KOPT-K1 (cell line): ENCODE measurements at regions not wholly inside any gene's neighbourhood (a gene's known extent, or its start where the extent isn't known, plus 50 kb on each side); places are given as distances from the start of the nearest gene placed in this dataset.
"Not testable (repeated sequence)": the region's sequence is repeated elsewhere in the genome, so short reads cannot be mapped to it uniquely, and the experiment has no call there.

Experiments used
- H3K27ac ChIP-seq: fragments of 200-600 bp; sonication (generic); 2 replicates; pipeline ENCODE4 v1.5.1; 2016; ENCODE audit warnings: antibody characterized with exemption, mild to moderate bottlenecking, low read depth, low read length; ENCODE audit not compliant: poor library complexity, severe bottlenecking
- H3K36me3 ChIP-seq: fragments of 200-600 bp; sonication (generic); 2 replicates; pipeline ENCODE4 v1.5.1; 2017; ENCODE audit warnings: antibody characterized with exemption, mild to moderate bottlenecking, low read length, moderate library complexity; ENCODE audit not compliant: insufficient read depth
- H3K9me3 ChIP-seq: fragments of 200-600 bp; sonication (generic); 2 replicates; pipeline ENCODE4 v1.5.1; 2017; ENCODE audit warnings: antibody characterized with exemption, low read length, mild to moderate bottlenecking; ENCODE audit not compliant: insufficient read depth, poor library complexity, severe bottlenecking

DNA sequence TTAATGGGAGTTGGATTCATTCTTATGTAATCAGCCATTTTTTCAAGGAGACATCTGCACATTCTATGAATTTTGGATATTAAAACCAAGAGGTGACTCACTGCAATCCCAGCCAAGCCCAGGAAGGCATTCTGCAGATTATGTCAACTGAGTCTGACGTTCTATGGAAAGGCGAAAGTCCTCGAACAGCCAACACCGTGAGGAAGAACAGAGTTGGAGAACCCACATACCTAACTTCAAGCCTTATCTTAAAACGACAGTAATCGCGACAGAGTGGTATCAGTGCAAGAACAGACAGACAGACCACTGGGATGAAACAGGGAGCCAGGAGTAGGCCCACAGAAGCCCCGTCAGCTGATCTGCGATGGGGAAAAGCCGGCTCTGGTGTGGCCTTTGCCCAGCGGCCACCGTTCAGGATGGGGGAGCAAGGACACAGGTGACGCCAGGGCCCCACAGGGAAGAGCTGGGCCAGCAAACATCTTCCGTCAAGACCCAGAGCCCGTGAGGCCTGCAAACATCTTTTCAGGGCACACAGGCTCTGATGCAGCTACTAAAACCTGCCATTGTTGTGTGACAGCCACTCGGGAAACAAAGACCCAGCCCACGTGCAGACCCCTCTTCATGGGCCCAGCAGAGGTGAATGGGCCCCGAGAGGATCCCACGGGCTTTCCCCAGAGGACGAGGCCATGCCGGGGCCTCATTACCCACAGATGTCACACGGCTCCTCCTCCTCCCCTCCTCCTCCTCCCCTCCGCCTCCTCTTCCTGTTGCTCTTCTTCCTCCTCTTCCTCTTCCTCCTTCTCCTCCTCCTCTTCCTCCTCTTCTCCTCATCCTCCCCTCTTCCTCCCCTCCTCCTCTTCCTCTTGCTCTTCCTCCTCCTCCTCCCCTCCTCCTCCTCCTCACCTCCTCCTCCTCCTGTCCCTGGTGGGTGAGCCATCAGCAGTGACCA, 277.6 kb downstream of the ADGRD1 start:
- Histone ChIP-seq H3K9me3 (peaks cover 7% of the 10 kb centered on the region), H3K36me3 (no peaks in the 10 kb centered on the region)

DNA sequence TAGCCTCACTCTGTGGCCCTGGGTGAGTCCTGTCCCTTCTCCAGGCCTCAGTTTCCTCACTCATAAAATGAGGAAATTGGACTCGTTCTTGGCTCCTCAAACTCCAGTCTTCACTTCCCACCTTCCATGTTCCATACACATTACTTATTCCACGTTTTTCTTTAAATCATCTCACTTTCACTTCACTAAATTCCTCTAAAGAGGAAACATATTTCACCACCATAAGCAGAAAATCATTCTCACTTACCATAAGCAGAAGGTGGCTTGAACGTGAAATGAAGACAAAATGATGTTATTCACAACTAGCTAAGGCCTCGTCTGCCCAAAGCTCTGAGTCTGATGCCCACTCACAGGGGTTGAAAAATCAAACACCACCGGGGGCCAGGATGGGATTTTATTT, 278.3 kb downstream of the ADGRD1 start:
- H3K36me3 ChIP-seq = no peaks in the 10 kb centered on the region
- H3K27ac ChIP-seq = no peak overlapping the region
- peaks cover 7% of the 10 kb centered on the region for H3K9me3 ChIP-seq

More for the DNA sequence above, 277.6 kb downstream of the ADGRD1 start:
- H3K27ac ChIP-seq = no peak overlapping the region

DNA sequence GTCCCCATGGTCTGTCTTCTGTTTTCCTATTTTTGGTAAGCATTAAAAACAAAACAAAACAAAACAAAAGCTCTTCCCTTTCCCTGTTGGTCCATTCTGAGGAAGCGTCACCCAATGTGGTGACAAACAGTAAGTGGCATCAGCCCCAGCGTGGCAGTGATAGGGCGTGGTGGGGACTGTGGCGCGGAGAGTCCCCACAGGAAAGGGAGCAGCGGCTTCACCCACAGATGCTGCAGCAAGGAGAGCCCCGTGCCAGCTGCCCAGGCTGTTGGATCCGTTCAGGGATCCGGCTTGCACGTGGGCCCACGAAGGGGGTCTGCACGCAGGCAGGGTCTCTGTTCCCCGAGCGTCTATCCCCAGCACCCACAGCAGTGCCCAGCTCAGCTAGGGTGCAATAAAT, 279.2 kb downstream of the ADGRD1 start:
- not testable (repeated sequence) for H3K27ac ChIP-seq, H3K9me3 ChIP-seq, H3K36me3 ChIP-seq

DNA sequence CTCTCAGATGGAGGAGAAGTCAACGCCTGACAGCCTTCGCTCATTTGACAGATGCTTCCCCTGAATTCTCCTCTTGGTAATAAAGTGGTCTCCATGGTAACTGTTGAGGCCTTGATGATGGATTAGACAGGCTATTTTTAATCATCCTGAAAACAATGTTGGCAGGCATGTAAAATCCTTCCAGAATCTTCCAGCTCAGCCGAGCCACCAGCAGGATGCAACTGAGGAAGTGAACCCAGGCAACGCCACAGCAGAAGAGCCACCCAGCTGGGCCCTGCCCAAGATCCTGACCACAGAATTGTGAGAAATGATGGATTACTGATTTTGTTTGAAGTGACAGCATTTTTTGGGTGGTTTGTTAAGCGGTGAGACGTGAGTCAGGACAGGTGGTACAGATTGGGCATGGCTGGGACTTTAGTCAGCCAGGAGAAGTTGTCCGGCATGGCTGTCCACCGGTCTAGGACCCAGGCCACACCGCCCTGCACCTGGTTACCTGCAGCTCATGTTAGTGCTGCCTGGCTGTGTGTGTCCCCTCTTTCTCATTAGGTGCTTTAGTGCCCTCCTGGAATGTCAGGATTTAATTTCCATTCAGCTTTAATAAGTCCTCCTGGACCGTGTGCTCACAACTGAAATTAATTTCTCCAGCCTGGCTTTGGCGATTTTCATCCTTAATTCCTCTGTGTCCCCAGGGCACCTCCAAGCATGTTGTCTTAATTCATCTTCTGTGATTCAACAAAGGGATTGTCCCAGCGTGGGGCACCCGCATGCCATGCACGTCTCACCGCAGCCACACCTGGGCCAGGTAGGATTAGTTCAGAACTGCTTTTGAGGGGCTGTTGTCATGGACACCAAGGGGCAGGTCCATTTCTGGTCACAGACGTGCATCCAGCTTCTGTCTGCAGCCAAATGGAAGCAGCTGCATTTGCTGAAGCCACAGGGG, 280.4 kb downstream of the ADGRD1 start:
- H3K9me3 ChIP-seq, H3K36me3 ChIP-seq, H3K27ac ChIP-seq: not testable (repeated sequence)

DNA sequence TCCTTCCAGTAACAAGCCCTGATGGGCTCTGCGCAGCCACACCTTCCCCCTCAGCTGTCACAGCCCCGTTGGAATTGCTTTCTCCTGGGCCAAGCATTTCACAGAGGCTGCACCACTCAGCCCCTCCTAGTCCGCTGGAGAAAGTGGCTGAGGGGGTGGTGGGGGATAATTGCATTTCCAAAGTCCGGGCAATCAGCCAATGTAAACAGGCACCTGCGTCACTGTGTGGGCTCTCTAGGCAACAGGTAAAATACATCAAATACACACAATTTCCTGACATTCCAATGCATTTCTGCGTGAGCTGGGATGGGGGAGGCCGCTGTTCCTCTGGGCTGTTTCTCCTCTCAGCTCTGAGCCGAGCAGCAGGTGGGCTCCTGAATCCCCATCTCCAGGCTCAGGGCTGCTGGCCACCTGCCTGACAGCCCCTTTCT, 281.1 kb downstream of the ADGRD1 start:
- H3K27ac ChIP-seq, H3K9me3 ChIP-seq, H3K36me3 ChIP-seq: not testable (repeated sequence)

DNA sequence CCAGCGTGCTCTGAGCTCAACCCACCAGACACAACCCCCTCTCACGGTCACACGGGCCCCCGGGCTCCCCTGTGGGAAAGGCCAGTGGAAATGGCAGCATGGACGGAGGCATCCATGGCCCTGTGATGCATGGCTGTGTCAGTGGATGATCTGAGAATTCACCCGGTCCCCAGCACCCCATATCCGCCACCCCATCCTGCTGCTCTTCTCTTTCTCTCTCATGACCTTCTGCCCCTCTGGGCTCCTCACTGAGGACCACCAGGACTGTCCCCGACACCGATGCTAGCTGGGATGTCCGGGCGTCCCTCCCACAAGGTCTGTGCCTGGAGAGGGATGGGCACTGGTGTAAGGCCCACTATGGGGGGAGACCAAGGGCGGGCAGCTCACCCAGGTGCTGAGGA, 282.2 kb downstream of the ADGRD1 start:
- H3K27ac ChIP-seq = no peak overlapping the region
- H3K9me3 ChIP-seq = peaks cover 7% of the 10 kb centered on the region
- no peaks in the 10 kb centered on the region for H3K36me3 ChIP-seq

DNA sequence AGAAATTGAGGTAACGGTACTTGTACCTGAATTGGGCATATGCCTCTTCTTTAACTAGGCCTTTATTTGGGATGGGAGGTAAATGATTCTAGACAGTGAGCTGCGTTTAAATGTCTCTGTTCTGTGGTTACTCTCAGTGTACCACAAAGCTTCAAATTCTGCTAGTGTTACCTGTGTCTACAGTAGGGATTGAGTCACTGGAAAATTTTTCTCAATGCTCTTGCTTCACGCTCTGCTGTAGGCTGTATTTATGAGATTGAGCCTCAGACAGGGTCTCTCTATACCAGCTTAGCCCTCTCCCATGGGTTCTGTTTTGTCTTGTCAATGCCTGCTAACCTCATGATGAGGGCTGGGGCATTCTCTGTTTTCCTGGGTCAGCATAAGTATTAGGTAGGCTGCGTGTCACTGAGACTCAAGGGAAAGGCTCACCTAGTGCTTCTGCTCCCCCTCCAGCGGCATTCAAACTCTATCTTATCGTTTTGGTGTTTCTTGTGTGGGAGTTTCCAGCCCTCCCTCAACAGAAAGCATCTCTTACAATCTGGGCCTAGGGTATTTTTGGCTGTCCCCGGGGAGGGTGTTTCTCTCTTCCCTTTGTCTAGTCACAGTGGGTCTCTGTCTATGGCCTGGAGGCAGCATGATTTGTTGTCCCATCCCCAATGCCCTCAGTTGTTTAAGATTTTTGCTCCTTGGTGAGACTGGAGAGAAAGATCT, 285.8 kb downstream of the ADGRD1 start:
- H3K9me3 ChIP-seq = peaks cover 10% of the 10 kb centered on the region
- no peak overlapping the region for H3K27ac ChIP-seq
- H3K36me3 ChIP-seq = no peaks in the 10 kb centered on the region

DNA sequence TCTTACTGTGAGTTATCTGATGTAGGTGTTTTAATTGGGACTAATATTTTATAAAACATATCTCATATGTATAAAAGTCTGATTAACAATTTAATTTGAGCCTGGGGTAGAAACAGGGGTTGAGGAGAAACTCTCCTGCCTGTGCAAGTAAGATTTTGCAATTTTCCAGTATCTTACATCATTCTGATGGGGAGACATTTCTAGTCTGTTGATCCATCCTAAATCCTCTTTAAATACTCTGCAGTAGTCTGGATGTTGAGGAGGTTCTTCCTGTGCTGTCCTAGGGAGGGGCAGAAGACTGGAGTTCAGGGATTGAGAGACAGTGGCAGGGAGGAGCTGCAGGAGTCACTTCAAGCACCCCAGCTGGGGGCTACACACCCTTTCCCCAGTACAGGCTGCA, 287.8 kb downstream of the ADGRD1 start:
- H3K36me3 ChIP-seq = no peaks in the 10 kb centered on the region
- peaks cover 10% of the 10 kb centered on the region for H3K9me3 ChIP-seq
- H3K27ac ChIP-seq = no peak overlapping the region

DNA sequence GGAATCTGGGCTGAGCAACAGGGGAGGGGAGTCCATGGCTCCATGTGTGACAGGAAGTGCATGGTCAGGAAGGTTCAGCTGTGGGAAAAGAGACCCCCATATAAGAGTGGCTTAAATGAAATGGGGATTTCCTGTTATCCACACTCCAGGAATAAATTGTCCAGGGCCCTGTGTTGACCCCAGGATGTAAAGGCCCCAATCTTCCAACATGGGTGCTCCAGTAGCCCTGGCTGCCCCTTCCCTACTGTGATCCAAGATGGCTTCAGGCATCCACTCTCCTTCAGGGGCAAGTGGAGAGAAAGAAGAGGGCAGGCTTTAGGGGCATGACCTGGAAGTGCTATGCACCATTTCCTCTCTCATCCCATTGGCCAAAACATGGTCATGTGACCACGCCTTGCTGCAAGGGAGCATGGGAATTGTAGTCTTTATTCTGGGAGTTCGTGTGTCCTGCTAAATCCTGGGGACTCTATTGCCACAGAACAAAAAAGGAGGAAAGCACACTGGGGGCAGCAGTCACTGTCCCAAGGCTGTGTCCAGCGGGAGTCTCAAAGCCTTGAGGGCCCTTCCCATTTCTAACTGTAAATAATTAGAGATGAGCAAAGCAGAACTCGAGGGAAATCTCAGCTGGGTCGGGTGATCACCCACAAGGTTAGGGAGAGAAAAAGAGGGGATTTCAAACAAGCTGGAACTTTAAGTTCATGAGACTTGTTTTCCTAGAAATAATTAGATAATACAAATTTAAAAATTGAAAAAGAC, 289.2 kb downstream of the ADGRD1 start:
- Histone ChIP-seq H3K9me3 (peaks cover 10% of the 10 kb centered on the region), H3K27ac (no peak overlapping the region), H3K36me3 (no peaks in the 10 kb centered on the region)

DNA sequence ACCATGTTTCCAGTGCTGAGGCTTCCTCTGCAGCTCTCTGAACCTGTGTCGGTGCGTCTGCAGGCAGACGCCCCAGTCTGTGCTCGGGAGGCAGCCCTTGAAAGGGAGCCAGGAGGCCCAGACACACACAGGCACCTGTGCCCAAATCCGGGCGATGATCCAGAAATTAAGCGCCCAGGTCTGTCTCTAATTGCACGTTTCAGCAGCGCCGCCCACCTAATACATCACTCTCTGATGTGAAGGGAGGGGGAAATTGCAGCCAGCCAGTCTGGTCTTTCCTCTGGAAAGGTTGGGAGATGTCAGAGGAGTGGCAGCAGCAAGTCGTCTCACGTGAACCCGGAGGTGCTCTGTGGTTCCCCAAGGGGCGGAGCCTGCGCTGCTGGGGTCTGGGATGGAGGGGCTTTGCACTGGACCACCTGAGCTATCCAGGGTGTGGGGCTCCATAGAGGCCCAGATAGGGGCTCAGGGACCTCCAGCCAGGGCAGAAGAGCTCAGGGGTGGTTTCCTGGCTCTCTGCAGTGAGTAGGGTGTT, 290.5 kb downstream of the ADGRD1 start:
- peaks cover 10% of the 10 kb centered on the region for H3K9me3 ChIP-seq
- not testable (repeated sequence) for H3K36me3 ChIP-seq, H3K27ac ChIP-seq

DNA sequence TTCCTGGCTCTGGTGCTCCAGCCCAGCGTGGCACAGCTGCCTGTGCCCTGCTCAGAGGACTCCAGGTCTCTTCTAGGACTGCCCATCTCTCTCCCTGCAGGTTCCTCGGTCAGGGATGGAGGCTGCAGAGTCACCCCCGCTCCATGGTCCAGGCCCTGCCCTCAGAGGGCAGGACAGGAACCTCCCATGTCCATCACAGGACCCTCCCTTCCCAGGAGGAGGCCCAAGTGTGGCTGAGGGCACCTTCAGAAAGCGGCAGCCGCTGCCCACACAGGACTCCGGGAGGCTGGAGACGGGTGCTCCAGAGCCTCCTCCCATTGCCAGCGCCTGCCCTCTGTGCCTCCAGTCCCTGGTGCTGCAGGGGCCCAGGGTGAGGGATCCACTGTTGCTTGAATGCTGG, 291.5 kb downstream of the ADGRD1 start:
- H3K36me3 ChIP-seq, H3K27ac ChIP-seq: not testable (repeated sequence)
- peaks cover 10% of the 10 kb centered on the region for H3K9me3 ChIP-seq

DNA sequence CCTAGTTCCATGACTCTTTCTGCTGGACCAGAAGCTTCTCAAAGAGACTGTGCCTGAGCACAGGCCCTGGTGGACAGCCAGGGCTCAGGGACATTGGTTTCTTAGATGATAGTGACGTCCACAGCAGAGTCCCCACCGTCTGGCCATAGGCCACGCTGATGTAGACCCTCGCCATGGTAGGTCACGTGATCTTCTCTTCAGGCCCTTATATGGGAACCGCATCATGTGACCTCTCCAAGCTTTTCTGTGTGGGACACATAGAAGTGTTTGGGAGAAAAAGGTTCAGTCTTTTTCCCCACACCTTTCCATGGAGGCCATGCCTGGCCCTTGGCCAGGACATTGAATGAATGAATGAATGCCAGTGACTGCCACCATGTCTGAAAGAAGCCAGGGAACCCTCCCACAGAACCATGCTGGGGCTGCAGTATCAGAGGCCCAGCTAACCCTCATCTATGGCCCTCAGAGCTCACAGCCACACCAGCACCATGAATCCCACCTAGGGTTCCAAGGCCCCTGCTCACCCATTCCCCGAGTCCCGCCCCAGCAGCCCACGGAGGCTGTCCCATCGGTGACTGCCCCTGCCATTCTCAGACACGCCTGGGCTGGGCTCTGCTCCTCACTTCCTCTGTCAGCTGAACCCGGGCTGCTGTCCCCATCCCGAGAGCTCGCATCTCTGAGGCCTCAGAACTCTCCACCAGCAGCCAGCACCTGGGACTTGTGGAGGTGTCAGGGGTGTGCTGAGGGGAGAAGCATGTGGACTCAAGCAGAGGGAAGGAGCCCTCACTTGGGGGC, 292.1 kb downstream of the ADGRD1 start:
- Histone ChIP-seq H3K27ac (no peak overlapping the region), H3K9me3 (peaks cover 10% of the 10 kb centered on the region), H3K36me3 (no peaks in the 10 kb centered on the region)

DNA sequence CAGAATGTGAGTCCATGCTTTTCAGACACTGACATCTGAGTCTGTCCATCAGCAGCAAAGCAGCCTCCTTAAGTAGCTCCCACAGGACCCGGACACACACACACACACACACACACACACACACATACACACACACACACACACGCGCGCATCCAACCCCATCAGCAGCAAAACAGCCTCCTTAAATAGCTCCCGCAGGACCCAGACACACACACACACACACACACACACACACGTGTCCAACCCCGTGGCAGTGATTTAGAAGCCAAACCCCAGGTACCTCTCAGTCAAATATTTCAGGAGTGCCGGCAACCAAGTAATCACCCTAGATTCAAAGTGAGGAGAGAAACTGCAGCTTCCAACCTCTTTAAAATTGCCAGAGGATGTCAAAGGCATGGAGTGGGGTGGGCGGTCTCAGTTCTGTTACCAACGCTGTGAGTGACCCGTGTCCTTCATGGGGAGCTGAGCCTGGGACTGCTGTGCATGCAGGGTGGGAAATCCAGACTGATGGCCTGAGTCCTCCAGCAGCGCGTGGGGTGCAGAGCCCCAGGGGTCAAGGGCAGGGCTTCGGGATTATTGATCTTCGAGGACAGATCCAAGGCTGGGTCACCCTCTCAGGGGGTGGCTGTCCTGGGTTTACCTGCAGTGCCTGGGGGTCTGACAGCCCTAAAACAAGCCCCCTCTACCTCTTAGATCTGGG, 293.5 kb downstream of the ADGRD1 start:
- not testable (repeated sequence) for H3K36me3 ChIP-seq, H3K9me3 ChIP-seq

More for the DNA sequence above, 293.5 kb downstream of the ADGRD1 start:
- H3K27ac ChIP-seq = not testable (repeated sequence)
